K562 (cell line): ENCODE measurements at regions not wholly inside any gene's neighbourhood (a gene's known extent, or its start where the extent isn't known, plus 50 kb on each side); places are given as distances from the start of the nearest gene placed in this dataset.

Experiments
- CTCF ChIP-seq, 3 experiments: IDR thresholded peaks in 2 of 3; conservative IDR thresholded peaks in 1 of 3; 2 replicates each; pipeline ENCODE4 v1.5.1; 2011 to 2012; ENCODE audit warnings: low read length in 3 of 3, mild to moderate bottlenecking in 3 of 3, control low read depth in 2 of 3, improper control_type of control experiment in 1 of 3, inconsistent platforms in 1 of 3, low read depth in 1 of 3, mixed read lengths in 1 of 3, moderate library complexity in 1 of 3; ENCODE audit not compliant: insufficient read depth in 2 of 3
- ELF1 ChIP-seq: fragments of 200-800 bp; sonication (Bioruptor generic); IDR thresholded peaks from 2 replicates; pipeline ENCODE4 v1.6.1; 2016; ENCODE audit warnings: missing genetic modification characterization, missing compliant biosample characterization
- EP300 ChIP-seq: IDR thresholded peaks from 2 replicates; pipeline ENCODE4 v1.6.1; 2012; ENCODE audit warnings: low read length, improper control_type of control experiment
- EZH2 ChIP-seq: IDR thresholded peaks from 2 replicates; pipeline ENCODE4 v1.6.1; 2012; ENCODE audit warnings: low read depth, mild to moderate bottlenecking, inconsistent platforms, low read length, borderline replicate concordance
- MYBL2 ChIP-seq, 2 experiments: fragments of 450-650 bp in 1 of 2; sonication (generic) in 1 of 2; formaldehyde crosslinking in 1 of 2; IDR thresholded peaks; 2 replicates each; pipeline versions ENCODE4 v1.6.1 to v1.8.1; 2017 to 2022; ENCODE audit warnings: borderline replicate concordance in 1 of 2, inconsistent platforms in 1 of 2, low read depth in 1 of 2, mild to moderate bottlenecking in 1 of 2, missing genetic modification reagents in 1 of 2, moderate library complexity in 1 of 2
- ZBTB8A ChIP-seq: fragments of 450-650 bp; IDR thresholded peaks from 2 replicates; pipeline ENCODE4 v1.6.1; 2018; ENCODE audit warnings: mild to moderate bottlenecking, moderate library complexity; ENCODE audit not compliant: partially characterized antibody

GRCh38 chr3:101167376-101167775, 153.0 kb downstream of the IMPG2 start:
- no peak for TF ChIP-seq MYBL2 (IDR thresholded peaks at IDR 0.05; ENCODE audit: low read depth)
- no peak for TF ChIP-seq MYBL2 (CRISPR knock-in tag; IDR thresholded peaks at IDR 0.05; ENCODE audit: borderline replicate concordance)
- no peak for TF ChIP-seq ELF1 (tag)
- no peak for TF ChIP-seq EZH2
- TF ChIP-seq CTCF (IDR thresholded peaks at IDR 0.05 in 2 of 3, conservative IDR thresholded peaks at IDR 0.05 in 1 of 3; ENCODE audit: insufficient read depth in 2 of 3, low read depth in 1 of 3, low read length in 3 of 3): no peak
- TF ChIP-seq EP300: no peak
- no peak for TF ChIP-seq ZBTB8A
